GM19395 (cell line): ENCODE measurements at regions not wholly inside any gene's neighbourhood (a gene's known extent, or its start where the extent isn't known, plus 50 kb on each side); places are given as distances from the start of the nearest gene placed in this dataset.

ENCODE experiments used
- ATAC-seq: cut with Tn5 transposase; IDR thresholded peaks from one replicate; pipeline ENCODE4 v1.9.1; 2021; ENCODE audit warnings: mild to moderate bottlenecking, moderate library complexity; ENCODE audit not compliant: unreplicated experiment

GRCh38 chr12:82047446-82047845 lies 288.3 kb upstream of the PPFIA2 start:
- ATAC-seq = no peak

- peak; percentile 85 for ATAC-seq
Measured at GRCh38 chr12:82040987-82041743, 282.0 kb upstream of the PPFIA2 start.

GRCh38 chr12:82034769-82035168 lies 275.6 kb upstream of the PPFIA2 start:
- ATAC-seq = no peak

- ATAC-seq = no peak
Measured at GRCh38 chr12:82029936-82030335, 270.8 kb upstream of the PPFIA2 start.

- no peak for ATAC-seq
Measured at GRCh38 chr12:82028772-82029171, 269.6 kb upstream of the PPFIA2 start.

- no peak for ATAC-seq
Measured at GRCh38 chr12:82027612-82028011, 268.5 kb upstream of the PPFIA2 start.

GRCh38 chr12:82025462-82025861 lies 266.3 kb upstream of the PPFIA2 start:
- ATAC-seq = no peak

- ATAC-seq = no peak
Measured at GRCh38 chr12:82019533-82019932, 260.4 kb upstream of the PPFIA2 start.

GRCh38 chr12:82015623-82016347 lies 256.6 kb upstream of the PPFIA2 start:
- peak; percentile 88 for ATAC-seq

- no peak for ATAC-seq
Measured at GRCh38 chr12:82012176-82012575, 253.0 kb upstream of the PPFIA2 start.

GRCh38 chr12:82009524-82009923 lies 250.4 kb upstream of the PPFIA2 start:
- ATAC-seq = no peak

GRCh38 chr12:82008251-82008650 lies 249.1 kb upstream of the PPFIA2 start:
- ATAC-seq = no peak

GRCh38 chr12:81998761-81999378 lies 239.7 kb upstream of the PPFIA2 start:
- no peak for ATAC-seq

GRCh38 chr12:81992461-81992860 lies 233.3 kb upstream of the PPFIA2 start:
- no peak for ATAC-seq

GRCh38 chr12:81991868-81992267 lies 232.7 kb upstream of the PPFIA2 start:
- no peak for ATAC-seq

GRCh38 chr12:81988362-81988761 lies 229.2 kb upstream of the PPFIA2 start:
- no peak for ATAC-seq

GRCh38 chr12:81987371-81987770 lies 228.2 kb upstream of the PPFIA2 start:
- ATAC-seq = no peak

- ATAC-seq = no peak
Measured at GRCh38 chr12:81976661-81977060, 217.5 kb upstream of the PPFIA2 start.

GRCh38 chr12:81974762-81975161 lies 215.6 kb upstream of the PPFIA2 start:
- no peak for ATAC-seq

- ATAC-seq = no peak
Measured at GRCh38 chr12:81968421-81968820, 209.3 kb upstream of the PPFIA2 start.

- ATAC-seq = no peak
Measured at GRCh38 chr12:81963636-81964035, 204.5 kb upstream of the PPFIA2 start.

GRCh38 chr12:81963026-81963425 lies 203.9 kb upstream of the PPFIA2 start:
- no peak for ATAC-seq
